ENCODE measurements at regions not wholly inside any gene's neighbourhood (a gene's known extent, or its start where the extent isn't known, plus 50 kb on each side); places are given as distances from the start of the nearest gene placed in this dataset.

GRCh38 chr3:115270849-115271248, 123.8 kb upstream of the ZBTB20 start:
- Histone ChIP-seq H3K36me3 (ENCODE audit: control insufficient read depth, insufficient read depth, low read length) (no peaks in the 10 kb centered on the region), H3K4me2 (ENCODE audit: low read depth, low read length) (no peak overlapping the region), H3K9me3 (ENCODE audit: control insufficient read depth, insufficient read depth, low read length) (no peaks in the 10 kb centered on the region), H3K23ac (ENCODE audit: low read depth, low read length) (no peak overlapping the region), H3K18ac (ENCODE audit: low read depth, low read length) (no peak overlapping the region), H3K4ac (ENCODE audit: low read depth, low read length) (no peak overlapping the region), H2AK5ac (ENCODE audit: low read depth, low read length) (no peak overlapping the region), H3K4me1 (ENCODE audit: control insufficient read depth, insufficient read depth, low read length) (no peaks in the 10 kb centered on the region), H2BK15ac (ENCODE audit: low read depth, low read length) (no peak overlapping the region), H3K79me1 (ENCODE audit: low read depth in 1 of 2, low read length in 2 of 2) (no peaks in the 10 kb centered on the region), H3K14ac (replicated peaks; ENCODE audit: low read depth, low read length) (no peak overlapping the region), H3K27ac (ENCODE audit: insufficient read depth, low read length) (no peak overlapping the region), H4K91ac (ENCODE audit: insufficient read depth, low read depth, low read length) (no peak overlapping the region), H4K20me1 (ENCODE audit: insufficient read depth, low read length) (no peaks in the 10 kb centered on the region), H3K9me1 (ENCODE audit: insufficient read depth, low read length) (no peaks in the 10 kb centered on the region), H2BK120ac (ENCODE audit: low read depth, low read length) (no peak overlapping the region), H3K9ac (ENCODE audit: low read depth, low read length) (no peak overlapping the region), H2BK5ac (ENCODE audit: low read depth, low read length, poor library complexity, severe bottlenecking) (no peak overlapping the region), H2AFZ (replicated peaks; ENCODE audit: low read length, poor library complexity) (no peak overlapping the region), H3K27me3 (ENCODE audit: control insufficient read depth, insufficient read depth, low read length) (no peaks in the 10 kb centered on the region), H4K8ac (ENCODE audit: low read depth in 2 of 2, low read length in 2 of 2) (no peak overlapping the region), H3K56ac (ENCODE audit: extremely low read depth, insufficient read depth, low read length) (no peak overlapping the region), H4K5ac (ENCODE audit: low read depth, low read length) (no peak overlapping the region), H2AK9ac (replicated peaks; ENCODE audit: low read depth, low read length, poor library complexity) (no peak overlapping the region), H3K4me3 (ENCODE audit: insufficient read depth, low read depth, low read length) (no peak overlapping the region), H2BK20ac (ENCODE audit: low read depth, low read length) (no peak overlapping the region)
- dilution Hi-C loops (cut with HindIII; ENCODE audit: low sequenced_read_pairs, unreplicated experiment): no loop called here
- ChIA-PET CTCF (no interaction called here), POLR2A (ENCODE audit: unreplicated experiment) (no interaction called here)
- ATAC-seq (ENCODE audit: low read depth) (no peak), DNase-seq (no peak)
- no CpG with 5 or more reads among the region's 2 CpGs for WGBS, 2 experiments (ENCODE audit: extremely low coverage in 2 of 2, insufficient read length in 1 of 2)
- intact Hi-C loops (cut with micrococcal nuclease): no loop called here
- TF ChIP-seq ELK1 (IDR thresholded peaks at IDR 0.05; ENCODE audit: borderline replicate concordance, low read depth, low read length) (no peak), MAZ (IDR thresholded peaks at IDR 0.05; ENCODE audit: borderline replicate concordance, low read depth, low read length) (no peak), USF2 (IDR thresholded peaks at IDR 0.05; ENCODE audit: low read depth, low read length) (no peak), FOS (IDR thresholded peaks at IDR 0.05; ENCODE audit: low read depth, low read length) (no peak), RFX5 (IDR thresholded peaks at IDR 0.05; ENCODE audit: low read depth, low read length) (no peak), CHD1 (IDR thresholded peaks at IDR 0.05; ENCODE audit: low read depth, low read length) (no peak), CTCF (conservative IDR thresholded peaks at IDR 0.05; ENCODE audit: low read depth, low read length) (no peak), RAD21 (IDR thresholded peaks at IDR 0.05; ENCODE audit: low read length) (no peak), POLR2A (IDR thresholded peaks at IDR 0.05; ENCODE audit: low read depth, low read length) (no peak)
- no TSS peak for BruUV-seq (replicated peaks)
- in situ Hi-C loops (cut with MboI; ENCODE audit: low sequenced_read_pairs): no loop called here
